ENCODE measurements at regions not wholly inside any gene's neighbourhood (a gene's known extent, or its start where the extent isn't known, plus 50 kb on each side); places are given as distances from the start of the nearest gene placed in this dataset.
"Not testable (repeated sequence)": the region's sequence is repeated elsewhere in the genome, so short reads cannot be mapped to it uniquely, and the experiment has no call there.

DNA sequence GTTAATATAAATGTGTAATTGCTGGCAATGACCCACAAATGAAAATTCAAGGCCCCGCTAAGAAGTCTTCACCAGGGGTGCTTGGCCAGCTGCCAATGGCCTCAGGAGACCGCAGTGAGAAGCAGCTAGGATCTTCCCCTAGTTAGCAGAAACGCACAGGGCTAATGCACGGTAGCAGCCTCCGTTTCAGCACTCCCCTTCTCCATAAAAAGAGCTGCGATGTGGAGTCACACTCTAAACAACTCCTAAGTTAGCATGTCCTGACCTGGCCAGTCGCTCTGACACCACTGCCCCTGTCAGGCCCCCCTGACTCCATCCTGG, 139.0 kb downstream of the SEPTIN14 start:
- H3K4me3 ChIP-seq (ENCODE audit: low read depth, low read length): no peak overlapping the region
- DNase-seq (ENCODE audit: low read depth): no peak
- TF ChIP-seq, protein P1, sequence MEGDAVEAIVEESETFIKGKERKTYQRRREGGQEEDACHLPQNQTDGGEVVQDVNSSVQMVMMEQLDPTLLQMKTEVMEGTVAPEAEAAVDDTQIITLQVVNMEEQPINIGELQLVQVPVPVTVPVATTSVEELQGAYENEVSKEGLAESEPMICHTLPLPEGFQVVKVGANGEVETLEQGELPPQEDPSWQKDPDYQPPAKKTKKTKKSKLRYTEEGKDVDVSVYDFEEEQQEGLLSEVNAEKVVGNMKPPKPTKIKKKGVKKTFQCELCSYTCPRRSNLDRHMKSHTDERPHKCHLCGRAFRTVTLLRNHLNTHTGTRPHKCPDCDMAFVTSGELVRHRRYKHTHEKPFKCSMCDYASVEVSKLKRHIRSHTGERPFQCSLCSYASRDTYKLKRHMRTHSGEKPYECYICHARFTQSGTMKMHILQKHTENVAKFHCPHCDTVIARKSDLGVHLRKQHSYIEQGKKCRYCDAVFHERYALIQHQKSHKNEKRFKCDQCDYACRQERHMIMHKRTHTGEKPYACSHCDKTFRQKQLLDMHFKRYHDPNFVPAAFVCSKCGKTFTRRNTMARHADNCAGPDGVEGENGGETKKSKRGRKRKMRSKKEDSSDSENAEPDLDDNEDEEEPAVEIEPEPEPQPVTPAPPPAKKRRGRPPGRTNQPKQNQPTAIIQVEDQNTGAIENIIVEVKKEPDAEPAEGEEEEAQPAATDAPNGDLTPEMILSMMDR (IDR thresholded peaks at IDR 0.05; ENCODE audit: control insufficient read depth, extremely low read depth, insufficient read depth): no peak

GRCh38 chr7:55722874-55723620, 139.5 kb downstream of the SEPTIN14 start:
- H3K4me3 ChIP-seq (ENCODE audit: low read depth, low read length); DNase-seq (ENCODE audit: low read depth): not testable (repeated sequence)

- not testable (repeated sequence) for DNase-seq (ENCODE audit: low read depth); H3K4me3 ChIP-seq (ENCODE audit: low read depth, low read length)
Measured at GRCh38 chr7:55721004-55721403, 141.5 kb downstream of the SEPTIN14 start.

- DNase-seq (ENCODE audit: low read depth); H3K4me3 ChIP-seq (ENCODE audit: low read depth, low read length): not testable (repeated sequence)
Measured at GRCh38 chr7:55715247-55715867, 143.1 kb upstream of the VOPP1 start.

- not testable (repeated sequence) for H3K4me3 ChIP-seq (ENCODE audit: low read depth, low read length); DNase-seq (ENCODE audit: low read depth)
Measured at GRCh38 chr7:55714370-55714769, 142.1 kb upstream of the VOPP1 start.

- not testable (repeated sequence) for DNase-seq (ENCODE audit: low read depth); H3K4me3 ChIP-seq (ENCODE audit: low read depth, low read length)
Measured at GRCh38 chr7:55710312-55710711, 138.0 kb upstream of the VOPP1 start.

DNA sequence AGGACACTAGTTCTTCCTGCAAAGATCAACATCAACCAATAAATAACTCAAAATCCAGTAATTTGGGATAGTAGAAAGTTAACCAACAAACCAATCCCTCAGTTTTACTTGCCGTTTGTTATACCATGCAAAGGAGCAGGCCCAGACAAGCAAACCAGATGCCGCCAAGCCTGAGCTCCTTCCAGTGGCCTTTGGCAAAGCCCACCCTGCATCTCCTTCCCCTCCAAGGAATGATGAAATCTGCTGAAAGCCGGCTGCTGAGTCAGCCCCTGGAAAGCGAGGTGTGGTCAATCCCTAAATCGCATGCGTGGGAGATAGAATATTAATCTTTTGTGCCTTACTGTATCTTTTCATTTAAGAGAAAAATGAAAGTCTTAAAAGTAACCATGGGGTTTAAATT, 135.7 kb upstream of the VOPP1 start:
- H3K4me3 ChIP-seq (ENCODE audit: low read depth, low read length); DNase-seq (ENCODE audit: low read depth): not testable (repeated sequence)

GRCh38 chr7:55707410-55707809, 135.1 kb upstream of the VOPP1 start:
- DNase-seq (ENCODE audit: low read depth); H3K4me3 ChIP-seq (ENCODE audit: low read depth, low read length): not testable (repeated sequence)

DNA sequence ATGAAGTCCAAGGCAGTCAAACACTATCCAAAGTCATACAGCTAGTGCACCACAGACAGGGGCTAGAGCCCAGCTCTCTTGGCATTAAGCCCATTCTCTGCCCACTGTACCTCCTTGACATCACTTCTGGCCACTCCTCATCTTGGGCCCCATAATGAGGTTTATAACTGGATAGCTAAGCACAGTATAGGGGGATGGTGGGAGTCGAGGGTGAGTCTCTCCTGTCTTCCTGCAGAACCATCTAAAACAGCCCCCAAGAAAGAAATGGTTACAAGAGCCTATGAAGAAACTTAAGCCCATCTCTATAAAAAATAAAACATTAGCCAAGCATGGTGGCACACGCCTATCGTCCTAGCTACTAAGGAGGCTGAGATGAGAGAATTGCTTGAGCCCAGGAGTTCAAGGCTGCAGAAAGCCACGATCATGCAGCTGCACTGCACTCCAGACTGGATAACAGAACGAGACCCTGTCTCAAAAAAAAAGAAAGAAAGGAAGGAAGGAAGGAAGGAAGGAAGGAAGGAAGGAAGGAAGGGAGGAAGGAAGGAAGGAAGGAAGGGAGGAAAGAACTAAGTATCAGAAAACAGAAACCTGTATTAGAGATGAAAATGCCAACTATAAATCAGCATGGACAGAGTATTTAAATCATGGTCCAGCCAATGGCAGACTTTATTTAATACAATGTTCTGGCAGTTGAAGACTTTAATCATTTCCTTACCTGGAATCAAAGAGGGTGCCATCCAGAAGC, 134.3 kb upstream of the VOPP1 start:
- not testable (repeated sequence) for DNase-seq (ENCODE audit: low read depth); H3K4me3 ChIP-seq (ENCODE audit: low read depth, low read length)

DNA sequence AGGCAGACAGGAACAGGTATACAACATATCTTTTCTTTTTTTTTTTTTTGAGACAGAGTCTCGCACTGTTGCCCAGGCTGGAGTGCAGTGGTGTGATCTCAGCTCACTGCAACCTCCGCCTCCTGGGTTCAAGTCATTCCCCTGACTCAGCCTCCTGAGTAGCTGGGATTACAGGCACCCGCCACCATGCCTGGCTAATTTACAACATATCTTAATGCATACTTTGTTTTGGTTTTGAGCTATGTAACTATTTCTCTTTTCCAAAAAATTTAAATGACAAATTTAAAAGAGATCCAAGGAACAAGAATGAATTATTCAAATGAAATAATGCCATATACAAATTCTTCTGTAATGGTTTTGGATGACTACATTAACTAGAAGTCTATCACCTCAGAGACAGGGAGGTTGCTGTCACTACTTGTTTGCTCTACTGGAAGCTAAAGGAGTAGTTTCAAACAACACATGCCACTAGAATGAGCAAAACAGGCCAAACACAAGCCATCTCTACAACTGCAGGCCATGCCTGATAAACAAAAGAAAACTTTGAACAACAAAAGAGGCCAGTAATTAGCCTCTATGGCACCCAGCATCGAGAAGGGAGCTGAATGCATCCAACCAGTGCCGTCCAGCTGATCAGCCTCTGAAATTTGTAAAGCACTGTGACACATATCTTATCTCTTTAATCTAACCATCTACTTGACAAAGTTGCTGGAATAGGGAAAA, 133.6 kb upstream of the VOPP1 start:
- DNase-seq (ENCODE audit: low read depth); H3K4me3 ChIP-seq (ENCODE audit: low read depth, low read length): not testable (repeated sequence)

GRCh38 chr7:55702831-55703230, 130.5 kb upstream of the VOPP1 start:
- not testable (repeated sequence) for H3K4me3 ChIP-seq (ENCODE audit: low read depth, low read length); DNase-seq (ENCODE audit: low read depth)

- H3K4me3 ChIP-seq (ENCODE audit: low read depth, low read length); DNase-seq (ENCODE audit: low read depth): not testable (repeated sequence)
Measured at GRCh38 chr7:55699450-55699842, 127.1 kb upstream of the VOPP1 start.

GRCh38 chr7:55698607-55699449, 126.5 kb upstream of the VOPP1 start:
- not testable (repeated sequence) for H3K4me3 ChIP-seq (ENCODE audit: low read depth, low read length); DNase-seq (ENCODE audit: low read depth)

- not testable (repeated sequence) for H3K4me3 ChIP-seq (ENCODE audit: low read depth, low read length)
- peak; percentile 7 for DNase-seq (ENCODE audit: low read depth)
Measured at GRCh38 chr7:55695893-55696701, 123.8 kb upstream of the VOPP1 start.

DNA sequence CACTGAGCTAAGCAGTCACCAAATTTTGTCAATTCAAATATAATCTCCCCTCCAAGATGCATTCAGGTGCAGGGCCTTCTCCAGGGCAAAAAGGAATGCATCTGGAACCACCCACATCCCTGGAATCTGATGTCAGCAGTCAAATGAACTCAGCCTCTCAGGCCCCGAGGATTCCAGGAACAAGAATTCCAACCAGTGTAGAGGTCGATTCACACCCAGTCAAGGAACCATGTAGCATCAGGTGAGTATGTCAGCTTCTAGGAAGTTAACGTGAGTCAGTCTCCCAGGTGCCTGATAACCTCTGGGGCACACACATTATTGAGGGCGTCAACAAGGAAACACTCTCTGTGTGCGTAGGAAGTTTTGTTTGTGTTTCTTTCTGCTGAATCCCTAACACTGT, 122.2 kb upstream of the VOPP1 start:
- DNase-seq (ENCODE audit: low read depth); H3K4me3 ChIP-seq (ENCODE audit: low read depth, low read length): not testable (repeated sequence)

Data from LNCaP clone FGC (cell line).